Prostate gland (tissue), 2 donors: ENCODE measurements at regions not wholly inside any gene's neighbourhood (a gene's known extent, or its start where the extent isn't known, plus 50 kb on each side); places are given as distances from the start of the nearest gene placed in this dataset.

ENCODE experiments used
- CTCF ChIP-seq, 4 experiments: fragments of 200-600 bp in 2 of 4; fragments of 450-650 bp in 2 of 4; sonication (generic) in 2 of 4; IDR thresholded peaks; 1 replicate in 3 of 4; 2 replicates in 1 of 4; pipeline ENCODE4 v1.5.1; 2016 to 2019; ENCODE audit warnings: antibody characterized with exemption in 4 of 4, mild to moderate bottlenecking in 2 of 4, moderate library complexity in 2 of 4
- POLR2A ChIP-seq: fragments of 450-650 bp; IDR thresholded peaks from one replicate; pipeline ENCODE4 v1.6.1; 2016; ENCODE audit warnings: antibody characterized with exemption, mild to moderate bottlenecking
- POLR2AphosphoS5 ChIP-seq: sonication (generic); formaldehyde crosslinking; IDR thresholded peaks from one replicate; pipeline ENCODE4 v1.6.1; 2017; ENCODE audit warnings: antibody characterized with exemption

- TF ChIP-seq POLR2AphosphoS5, result no peak
- TF ChIP-seq CTCF (IDR thresholded peaks at IDR 0.05), result no peak
- TF ChIP-seq POLR2A, result no peak
Measured at GRCh38 chr3:192061426-192061825, 600.5 kb downstream of the PYDC2 start.
